Stomach (tissue), 4 donors: ENCODE measurements at regions not wholly inside any gene's neighbourhood (a gene's known extent, or its start where the extent isn't known, plus 50 kb on each side); places are given as distances from the start of the nearest gene placed in this dataset.

Source experiments
- CTCF ChIP-seq, 7 experiments: fragments of 450-650 bp in 4 of 7; fragments of 200-600 bp in 3 of 7; sonication (generic) in 3 of 7; IDR thresholded peaks; one replicate each; pipeline ENCODE4 v1.5.1; 2016 to 2019; ENCODE audit warnings: antibody characterized with exemption in 7 of 7, control low read depth in 2 of 7, mild to moderate bottlenecking in 1 of 7
- EP300 ChIP-seq: sonication (generic); formaldehyde crosslinking; IDR thresholded peaks from one replicate; pipeline ENCODE4 v1.6.1; 2017; ENCODE audit warnings: antibody characterized with exemption
- POLR2A ChIP-seq, 4 donors: fragments of 450-650 bp; IDR thresholded peaks; one replicate each; pipeline ENCODE4 v1.6.1; 2016; ENCODE audit warnings: antibody characterized with exemption in 4 of 4, control low read depth in 2 of 4, mild to moderate bottlenecking in 1 of 4, moderate library complexity in 1 of 4
- POLR2AphosphoS5 ChIP-seq, 3 donors: sonication (generic); formaldehyde crosslinking; IDR thresholded peaks; one replicate each; pipeline ENCODE4 v1.6.1; 2016; ENCODE audit warnings: antibody characterized with exemption in 3 of 3

DNA sequence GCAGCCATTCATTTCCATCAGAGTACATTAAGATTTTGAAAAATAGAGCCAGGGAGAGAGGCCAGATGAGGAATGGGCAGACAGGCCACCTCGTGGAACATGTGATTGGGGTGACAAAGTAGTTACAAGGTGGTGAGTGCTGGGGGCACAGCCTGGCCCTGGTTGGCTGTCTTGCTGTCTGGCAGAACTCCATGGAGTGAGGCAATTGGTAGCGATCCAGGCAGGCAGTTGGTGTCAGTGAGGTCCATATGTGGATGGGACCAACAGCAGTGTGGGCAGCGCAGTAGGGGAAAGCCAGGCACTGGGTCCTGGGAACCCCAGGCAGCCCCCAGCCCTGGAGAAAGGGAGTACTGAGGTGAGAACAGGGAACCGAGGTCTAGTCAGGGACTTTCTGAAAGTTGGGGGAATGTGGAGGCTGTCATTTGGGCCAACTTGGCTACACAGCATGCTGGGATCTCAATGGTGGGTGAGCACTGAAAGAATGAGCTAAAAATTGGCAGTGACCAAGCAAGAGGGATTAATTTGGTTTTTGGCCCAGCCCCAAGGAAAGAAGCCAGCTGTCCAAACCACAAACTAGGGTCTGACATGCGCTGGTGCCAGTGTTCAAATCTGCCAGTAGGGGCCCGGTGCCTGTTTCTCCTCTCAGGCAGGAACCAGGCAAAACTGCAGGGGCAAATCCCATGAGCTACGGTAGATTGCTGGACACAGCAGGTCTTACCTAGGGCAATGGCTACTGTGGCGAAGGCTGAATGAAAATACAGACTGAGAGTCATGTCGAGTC, 61.4 kb upstream of the E2F3 start:
- TF ChIP-seq CTCF (IDR thresholded peaks at IDR 0.05) (no peak), EP300 (no peak), POLR2A (IDR thresholded peaks at IDR 0.05) (no peak), POLR2AphosphoS5 (IDR thresholded peaks at IDR 0.05) (no peak)
